Skeletal muscle satellite cell (primary cell): ENCODE measurements at regions not wholly inside any gene's neighbourhood (a gene's known extent, or its start where the extent isn't known, plus 50 kb on each side); places are given as distances from the start of the nearest gene placed in this dataset.
"Not testable (repeated sequence)": the region's sequence is repeated elsewhere in the genome, so short reads cannot be mapped to it uniquely, and the experiment has no call there.

ENCODE experiments used
- H3K27me3 ChIP-seq: 2 replicates; pipeline ENCODE4 v1.7.0; 2013; ENCODE audit warnings: low read length; ENCODE audit not compliant: control insufficient read depth, insufficient read depth
- H3K36me3 ChIP-seq: 2 replicates; pipeline ENCODE4 v1.7.0; 2013; ENCODE audit warnings: mild to moderate bottlenecking, control low read depth, low read length; ENCODE audit not compliant: insufficient read depth
- H3K4me1 ChIP-seq: 2 replicates; pipeline ENCODE4 v1.7.0; 2013; ENCODE audit warnings: low read length; ENCODE audit not compliant: control insufficient read depth, insufficient read depth
- H3K4me2 ChIP-seq: 2 replicates; pipeline ENCODE4 v1.7.0; 2013; ENCODE audit warnings: mild to moderate bottlenecking, low read length
- H3K4me3 ChIP-seq: 2 replicates; pipeline ENCODE4 v1.7.0; 2013; ENCODE audit warnings: low read length
- H3K9ac ChIP-seq: 2 replicates; pipeline ENCODE4 v1.7.0; 2013; ENCODE audit warnings: mild to moderate bottlenecking, low read depth, low read length, moderate library complexity
- H3K9me3 ChIP-seq: replicated peaks from 2 replicates; pipeline ENCODE4 v1.7.0; 2013; ENCODE audit warnings: mild to moderate bottlenecking, control low read depth, low read length

GRCh38 chr5:63211448-63212132, 633.0 kb downstream of the LRRC70 start:
- Histone ChIP-seq H3K4me2 (no peak overlapping the region), H3K4me1 (no peaks in the 10 kb centered on the region), H3K27me3 (no peaks in the 10 kb centered on the region), H3K4me3 (no peak overlapping the region), H3K9me3 (no peaks in the 10 kb centered on the region), H3K36me3 (no peaks in the 10 kb centered on the region), H3K9ac (no peak overlapping the region)

GRCh38 chr5:63205976-63206375, 627.4 kb downstream of the LRRC70 start:
- no peak overlapping the region for H3K4me3 ChIP-seq
- no peak overlapping the region for H3K4me2 ChIP-seq
- no peaks in the 10 kb centered on the region for H3K4me1 ChIP-seq
- no peaks in the 10 kb centered on the region for H3K36me3 ChIP-seq
- H3K27me3 ChIP-seq, result no peaks in the 10 kb centered on the region
- H3K9me3 ChIP-seq, result no peaks in the 10 kb centered on the region
- H3K9ac ChIP-seq, result no peak overlapping the region

- no peaks in the 10 kb centered on the region for H3K36me3 ChIP-seq
- H3K9me3 ChIP-seq, result no peaks in the 10 kb centered on the region
- no peaks in the 10 kb centered on the region for H3K27me3 ChIP-seq
- H3K4me3 ChIP-seq, result no peak overlapping the region
- no peaks in the 10 kb centered on the region for H3K4me1 ChIP-seq
- H3K4me2 ChIP-seq, result no peak overlapping the region
- H3K9ac ChIP-seq, result no peak overlapping the region
These were observed 623.1 kb downstream of the LRRC70 start for GRCh38 chr5:63201738-63202137.

- no peaks in the 10 kb centered on the region for H3K27me3 ChIP-seq
- no peak overlapping the region for H3K4me3 ChIP-seq
These were observed 615.5 kb downstream of the LRRC70 start for GRCh38 chr5:63194126-63194525.

GRCh38 chr5:63180190-63180589, 601.6 kb downstream of the LRRC70 start:
- not testable (repeated sequence) for H3K4me2 ChIP-seq, H3K4me1 ChIP-seq, H3K4me3 ChIP-seq, H3K9me3 ChIP-seq, H3K27me3 ChIP-seq, H3K9ac ChIP-seq, H3K36me3 ChIP-seq

More at GRCh38 chr5:63194126-63194525, 615.5 kb downstream of the LRRC70 start:
- H3K36me3 ChIP-seq, result no peaks in the 10 kb centered on the region
- no peak overlapping the region for H3K9ac ChIP-seq
- H3K4me2 ChIP-seq, result no peak overlapping the region
- no peaks in the 10 kb centered on the region for H3K9me3 ChIP-seq
- no peaks in the 10 kb centered on the region for H3K4me1 ChIP-seq

- Histone ChIP-seq H3K9me3 (no peaks in the 10 kb centered on the region), H3K4me2 (no peak overlapping the region), H3K9ac (no peak overlapping the region), H3K4me1 (no peaks in the 10 kb centered on the region), H3K36me3 (no peaks in the 10 kb centered on the region), H3K4me3 (no peak overlapping the region), H3K27me3 (no peaks in the 10 kb centered on the region)
These were observed 597.2 kb downstream of the LRRC70 start for GRCh38 chr5:63175850-63176249.

GRCh38 chr5:63170486-63170885, 591.9 kb downstream of the LRRC70 start:
- Histone ChIP-seq H3K9me3 (no peaks in the 10 kb centered on the region), H3K27me3 (no peaks in the 10 kb centered on the region), H3K4me3 (no peak overlapping the region), H3K36me3 (no peaks in the 10 kb centered on the region), H3K4me2 (no peak overlapping the region), H3K4me1 (no peaks in the 10 kb centered on the region), H3K9ac (no peak overlapping the region)

GRCh38 chr5:63164838-63165535, 586.4 kb downstream of the LRRC70 start:
- H3K9ac ChIP-seq, result no peak overlapping the region
- no peaks in the 10 kb centered on the region for H3K27me3 ChIP-seq
- no peak overlapping the region for H3K4me3 ChIP-seq
- H3K4me2 ChIP-seq, result no peak overlapping the region
- no peaks in the 10 kb centered on the region for H3K4me1 ChIP-seq
- H3K36me3 ChIP-seq, result no peaks in the 10 kb centered on the region
- no peaks in the 10 kb centered on the region for H3K9me3 ChIP-seq

GRCh38 chr5:63164339-63164738, 585.7 kb downstream of the LRRC70 start:
- Histone ChIP-seq H3K36me3 (no peaks in the 10 kb centered on the region), H3K9me3 (no peaks in the 10 kb centered on the region), H3K4me3 (no peak overlapping the region), H3K4me2 (no peak overlapping the region), H3K9ac (no peak overlapping the region), H3K4me1 (no peaks in the 10 kb centered on the region), H3K27me3 (no peaks in the 10 kb centered on the region)

GRCh38 chr5:63155310-63155631, 576.7 kb downstream of the LRRC70 start:
- Histone ChIP-seq H3K4me2 (no peak overlapping the region), H3K9ac (no peak overlapping the region), H3K27me3 (no peaks in the 10 kb centered on the region), H3K9me3 (no peaks in the 10 kb centered on the region), H3K36me3 (no peaks in the 10 kb centered on the region), H3K4me3 (no peak overlapping the region), H3K4me1 (no peaks in the 10 kb centered on the region)

- Histone ChIP-seq H3K4me3 (no peak overlapping the region), H3K4me2 (no peak overlapping the region), H3K27me3 (no peaks in the 10 kb centered on the region), H3K9me3 (no peaks in the 10 kb centered on the region), H3K4me1 (no peaks in the 10 kb centered on the region), H3K36me3 (no peaks in the 10 kb centered on the region), H3K9ac (no peak overlapping the region)
These were observed 576.1 kb downstream of the LRRC70 start for GRCh38 chr5:63154476-63155309.
